Pancreas (tissue), 10 donors: ENCODE measurements at regions not wholly inside any gene's neighbourhood (a gene's known extent, or its start where the extent isn't known, plus 50 kb on each side); places are given as distances from the start of the nearest gene placed in this dataset.

ENCODE experiments used
- ATAC-seq, 4 donors: fragments of 200-7000 bp; cut with Tn5 transposase; one replicate each; pipeline versions ENCODE4 v1.8.0 to v1.9.1; 2020; ENCODE audit warnings: mild to moderate bottlenecking in 4 of 4, moderate library complexity in 4 of 4
- DNase-seq, 6 donors: peaks; one replicate each; pipeline ENCODE4 v3.0.0-alpha.2; 2020
- FAIRE-seq: peaks from 2 replicates; lab custom pipeline; 2012; peaks lifted over from hg19 to GRCh38; lab: Jason Lieb, UNC
- H3K27ac ChIP-seq, 4 donors: fragments of 200-600 bp; sonication (generic); 1 replicate in 3 of 4; 2 replicates in 1 of 4; pipeline versions ENCODE4 v1.5.0 to v1.8.0; 2020
- H3K27me3 ChIP-seq, 4 donors: fragments of 200-600 bp; one replicate each; pipeline ENCODE4 v1.8.0; 2021
- H3K36me3 ChIP-seq, 3 donors: fragments of 200-600 bp; sonication (generic) in 1 of 3; one replicate each; pipeline versions ENCODE4 v1.5.0 to v1.8.0; 2020 to 2021
- H3K4me1 ChIP-seq, 3 donors: fragments of 200-600 bp; one replicate each; pipeline ENCODE4 v1.8.0; 2021
- H3K4me3 ChIP-seq, 4 donors: fragments of 200-600 bp; sonication (generic) in 2 of 4; one replicate each; pipeline versions ENCODE4 v1.5.0 to v1.8.0; 2020 to 2021
- H3K9me3 ChIP-seq, 4 donors: fragments of 200-600 bp; one replicate each; pipeline ENCODE4 v1.8.0; 2021
- CTCF ChIP-seq, 4 donors: fragments of 200-600 bp; sonication (generic) in 3 of 4; IDR thresholded peaks; one replicate each; pipeline versions ENCODE4 v1.5.0 to v1.8.0; 2021; ENCODE audit warnings: antibody characterized with exemption in 4 of 4
- WGBS, 2 donors: extraction: QIAGEN DNeasy Blood & Tissue Kit; methylation state at CpG; one replicate each; pipeline ENCODE4 v1.1.7; 2013; 5-methylcytosine and 5-hydroxymethylcytosine counted together
- intact Hi-C, 3 donors: fragments of 100-400 bp; cut with DNase I; formaldehyde crosslinking; loops; one replicate each; pipeline versions ENCODE4 v1.11.1 to v1.14.2; 2022
- donor health status: healthy with polysubstance abuse.
- donor health status: DM: no; HTN: no; CAD: no; lungs with moderate emphysema.
- donor health status: DM: no; HTN: no; CAD: no.
- donor health status: control.
- donor health status: control.
- donor health status: Bipolar disorder and iron deficiency.
- donor health status: DM: yes; HTN: yes; CAD: no.
- donor health status: DM: no; HTN: no; CAD: no.
- donor health status: DM: no; HTN: no; CAD: no.
- donor health status: DM: yes; HTN: yes; CAD: no.

GRCh38 chr9:693201-694091 is 148.1 kb upstream of the DMRT1 start:
- intact Hi-C loops = no loop called here
- FAIRE-seq (no peak), DNase-seq (no peak), ATAC-seq (peak; percentile 41 to 70 (median 64))
- Histone ChIP-seq H3K36me3 (no peaks in the 10 kb centered on the region), H3K27me3 (no peaks in the 10 kb centered on the region), H3K4me3 (no peak overlapping the region), H3K4me1 (peaks cover 3 to 16% (median 8%) of the 10 kb centered on the region in 3 donors), H3K27ac (peak overlapping the region in 3 of 4 donors; percentile 57 to 73 (median 67)), H3K9me3 (no peaks in the 10 kb centered on the region)
- TF ChIP-seq CTCF (IDR thresholded peaks at IDR 0.05) = no peak
- 34 to 40% methylated on average over 6 of the region's 6 CpGs for WGBS, 2 donors

DNA sequence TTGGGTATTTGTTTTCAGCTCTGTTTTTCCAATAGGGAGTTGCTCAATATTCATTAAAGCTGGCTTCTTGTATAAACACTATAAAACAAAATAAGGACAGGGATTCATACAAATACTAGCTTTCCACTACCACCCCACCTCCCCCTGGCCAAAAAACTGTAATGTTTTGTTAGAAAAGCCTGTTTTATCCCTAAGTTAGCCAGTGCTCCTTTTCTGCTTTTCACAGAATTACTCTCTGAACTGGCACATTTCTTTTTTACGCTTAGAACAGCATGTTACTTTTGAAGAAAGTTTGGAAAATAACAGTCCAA is 147.4 kb upstream of the DMRT1 start:
- ATAC-seq (no peak), FAIRE-seq (no peak), DNase-seq (no peak)
- peaks cover 3 to 16% (median 8%) of the 10 kb centered on the region in 3 donors for H3K4me1 ChIP-seq
- H3K27ac ChIP-seq = peak overlapping the region in 3 of 4 donors; percentile 57 to 73 (median 67)
- H3K9me3 ChIP-seq = no peaks in the 10 kb centered on the region
- no peaks in the 10 kb centered on the region for H3K27me3 ChIP-seq
- no peak overlapping the region for H3K4me3 ChIP-seq
- intact Hi-C loops = no loop called here
- no peaks in the 10 kb centered on the region for H3K36me3 ChIP-seq
- TF ChIP-seq CTCF (IDR thresholded peaks at IDR 0.05) = no peak
- 82 to 87% methylated on average over 1 of the region's 1 CpG for WGBS, 2 donors

GRCh38 chr9:694403-695154 is 146.9 kb upstream of the DMRT1 start:
- ATAC-seq (peak; percentile 21 to 59 (median 33)), DNase-seq (no peak), FAIRE-seq (no peak)
- Histone ChIP-seq H3K27me3 (no peaks in the 10 kb centered on the region), H3K36me3 (no peaks in the 10 kb centered on the region), H3K4me1 (peaks cover 3 to 16% (median 8%) of the 10 kb centered on the region in 3 donors), H3K4me3 (no peak overlapping the region), H3K27ac (peak overlapping the region in 3 of 4 donors; percentile 57 to 73 (median 67)), H3K9me3 (no peaks in the 10 kb centered on the region)
- no peak for TF ChIP-seq CTCF (IDR thresholded peaks at IDR 0.05)
- WGBS, 2 donors = 57 to 68% methylated on average over 8 of the region's 8 CpGs
- intact Hi-C loops = no loop called here

- Histone ChIP-seq H3K27ac (peak overlapping the region in 2 of 4 donors; percentile 67 to 73), H3K4me1 (peaks cover 3 to 16% (median 8%) of the 10 kb centered on the region in 3 donors), H3K4me3 (no peak overlapping the region), H3K27me3 (no peaks in the 10 kb centered on the region), H3K36me3 (no peaks in the 10 kb centered on the region), H3K9me3 (no peaks in the 10 kb centered on the region)
- DNase-seq (no peak), FAIRE-seq (no peak), ATAC-seq (no peak)
- no peak for TF ChIP-seq CTCF (IDR thresholded peaks at IDR 0.05)
- intact Hi-C loops = no loop called here
- WGBS, 2 donors = 58 to 65% methylated on average over 4 of the region's 4 CpGs
Observed at GRCh38 chr9:695252-695651, 146.2 kb upstream of the DMRT1 start.
